ENCODE measurements at regions not wholly inside any gene's neighbourhood (a gene's known extent, or its start where the extent isn't known, plus 50 kb on each side); places are given as distances from the start of the nearest gene placed in this dataset.

DNA sequence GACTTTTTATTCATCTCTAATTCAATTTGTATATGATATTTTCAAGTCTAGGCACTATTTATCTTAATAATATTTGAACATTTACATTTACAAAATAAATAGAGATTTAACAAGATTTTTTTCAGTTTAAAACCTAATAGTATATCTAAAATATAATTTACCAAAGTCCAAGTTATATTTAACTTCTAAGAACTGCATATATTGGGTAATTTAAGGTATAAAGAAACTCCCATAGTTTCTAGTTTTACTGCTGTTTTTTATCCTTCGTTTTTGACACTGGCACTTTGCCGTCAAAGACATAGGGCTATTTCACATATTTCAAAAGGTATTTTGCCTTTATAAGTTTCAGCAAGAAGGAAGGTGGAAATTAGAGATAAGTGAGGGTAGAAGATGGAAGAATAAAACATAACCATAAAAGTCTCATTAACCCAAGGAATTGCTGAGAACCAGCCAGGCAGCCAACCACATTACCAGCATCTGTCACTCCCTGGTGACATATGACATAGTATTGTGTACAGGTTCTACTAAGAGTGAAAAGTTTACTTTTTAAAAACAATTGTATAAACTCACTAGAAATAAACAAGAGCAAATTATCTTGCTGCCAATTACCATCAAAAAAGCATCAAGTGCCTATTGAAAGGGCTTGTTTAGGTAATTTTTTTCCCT, 251.5 kb downstream of the NSUN3 start:
- no peaks in the 10 kb centered on the region for H3K9me3 ChIP-seq (ENCODE audit: low read length)

GRCh38 chr3:94317017-94317416, 254.2 kb downstream of the NSUN3 start:
- H4K20me1 ChIP-seq (ENCODE audit: insufficient read depth, low read depth, low read length) = no peaks in the 10 kb centered on the region
- no peak for DNase-seq
- H3K4me2 ChIP-seq (ENCODE audit: low read depth, low read length, poor library complexity, severe bottlenecking) = no peak overlapping the region
- H3K4me3 ChIP-seq (ENCODE audit: low read length) = no peak overlapping the region
- no peaks in the 10 kb centered on the region; the same call in 1 of the 2 replicates for H3K9me2 ChIP-seq (replicated peaks; ENCODE audit: insufficient read depth, low read length)
- no peaks in the 10 kb centered on the region for H3K27me3 ChIP-seq (ENCODE audit: low read length)
- no peaks in the 10 kb centered on the region for H3K4me1 ChIP-seq (ENCODE audit: low read length)
- no peak overlapping the region for H2AFZ ChIP-seq (ENCODE audit: low read length)
- H3K9ac ChIP-seq (ENCODE audit: low read length) = no peak overlapping the region
- H3K9me3 ChIP-seq (ENCODE audit: low read length) = no peaks in the 10 kb centered on the region
- no peaks in the 10 kb centered on the region for H3K79me2 ChIP-seq (ENCODE audit: low read length)
- no peak overlapping the region for H3K27ac ChIP-seq (ENCODE audit: low read length)
- no peaks in the 10 kb centered on the region for H3K36me3 ChIP-seq (ENCODE audit: insufficient read depth, low read length)

More for the DNA sequence above, 251.5 kb downstream of the NSUN3 start:
- H3K4me3 ChIP-seq (ENCODE audit: low read length) = no peak overlapping the region
- no peaks in the 10 kb centered on the region for H3K36me3 ChIP-seq (ENCODE audit: insufficient read depth, low read length)
- DNase-seq = no peak
- H2AFZ ChIP-seq (ENCODE audit: low read length) = no peak overlapping the region
- no peaks in the 10 kb centered on the region for H3K79me2 ChIP-seq (ENCODE audit: low read length)
- no peaks in the 10 kb centered on the region for H3K9me2 ChIP-seq (replicated peaks; ENCODE audit: insufficient read depth, low read length)
- no peaks in the 10 kb centered on the region for H4K20me1 ChIP-seq (ENCODE audit: insufficient read depth, low read depth, low read length)
- no peaks in the 10 kb centered on the region for H3K27me3 ChIP-seq (ENCODE audit: low read length)
- no peak overlapping the region for H3K4me2 ChIP-seq (ENCODE audit: low read depth, low read length, poor library complexity, severe bottlenecking)
- no peak overlapping the region for H3K9ac ChIP-seq (ENCODE audit: low read length)
- H3K27ac ChIP-seq (ENCODE audit: low read length) = no peak overlapping the region
- H3K4me1 ChIP-seq (ENCODE audit: low read length) = no peaks in the 10 kb centered on the region

DNA sequence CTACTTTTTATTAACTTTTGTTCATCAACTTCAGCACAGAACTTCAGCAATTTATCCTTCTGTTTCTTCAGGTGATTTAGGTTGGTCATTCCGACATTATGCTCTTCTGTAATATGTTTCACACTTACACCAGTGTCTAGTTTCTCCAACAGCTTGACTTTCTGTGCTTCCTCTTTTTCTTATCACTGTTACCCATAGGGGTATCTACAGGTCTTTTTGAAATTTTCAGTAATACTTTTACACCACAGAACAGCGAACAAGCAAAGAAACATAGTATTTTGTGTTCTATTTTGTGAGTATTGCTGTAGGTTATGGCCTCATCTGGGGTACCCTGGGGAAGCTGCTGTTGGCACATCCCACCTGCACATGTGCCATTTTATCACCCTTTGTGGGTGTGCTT, 260.7 kb downstream of the NSUN3 start:
- Histone ChIP-seq H3K9me3 (ENCODE audit: low read length) (no peaks in the 10 kb centered on the region), H3K4me1 (ENCODE audit: low read length) (no peaks in the 10 kb centered on the region)

GRCh38 chr3:94331831-94332230, 269.0 kb downstream of the NSUN3 start:
- Histone ChIP-seq H3K9me3 (ENCODE audit: low read length) (no peaks in the 10 kb centered on the region), H3K4me3 (ENCODE audit: low read length) (no peak overlapping the region), H4K20me1 (ENCODE audit: insufficient read depth, low read depth, low read length) (no peaks in the 10 kb centered on the region), H2AFZ (ENCODE audit: low read length) (no peak overlapping the region), H3K27ac (ENCODE audit: low read length) (no peak overlapping the region), H3K27me3 (ENCODE audit: low read length) (no peaks in the 10 kb centered on the region), H3K9me2 (replicated peaks; ENCODE audit: insufficient read depth, low read length) (no peaks in the 10 kb centered on the region), H3K9ac (ENCODE audit: low read length) (no peak overlapping the region), H3K4me2 (ENCODE audit: low read depth, low read length, poor library complexity, severe bottlenecking) (no peak overlapping the region), H3K36me3 (ENCODE audit: insufficient read depth, low read length) (no peaks in the 10 kb centered on the region), H3K4me1 (ENCODE audit: low read length) (no peaks in the 10 kb centered on the region), H3K79me2 (ENCODE audit: low read length) (no peaks in the 10 kb centered on the region)
- no peak for DNase-seq

More for the DNA sequence above, 260.7 kb downstream of the NSUN3 start:
- Histone ChIP-seq H2AFZ (ENCODE audit: low read length) (no peak overlapping the region), H3K4me2 (ENCODE audit: low read depth, low read length, poor library complexity, severe bottlenecking) (no peak overlapping the region), H3K27ac (ENCODE audit: low read length) (no peak overlapping the region), H3K79me2 (ENCODE audit: low read length) (no peaks in the 10 kb centered on the region), H4K20me1 (ENCODE audit: insufficient read depth, low read depth, low read length) (no peaks in the 10 kb centered on the region), H3K4me3 (ENCODE audit: low read length) (no peak overlapping the region), H3K36me3 (ENCODE audit: insufficient read depth, low read length) (no peaks in the 10 kb centered on the region), H3K9me2 (replicated peaks; ENCODE audit: insufficient read depth, low read length) (no peaks in the 10 kb centered on the region; the same call in 1 of the 2 replicates), H3K9ac (ENCODE audit: low read length) (no peak overlapping the region), H3K27me3 (ENCODE audit: low read length) (no peaks in the 10 kb centered on the region)
- DNase-seq = no peak

GRCh38 chr3:94336046-94336753, 273.3 kb downstream of the NSUN3 start:
- Histone ChIP-seq H3K79me2 (ENCODE audit: low read length) (no peaks in the 10 kb centered on the region), H4K20me1 (ENCODE audit: insufficient read depth, low read depth, low read length) (no peaks in the 10 kb centered on the region), H3K27me3 (ENCODE audit: low read length) (no peaks in the 10 kb centered on the region), H3K9me3 (ENCODE audit: low read length) (no peaks in the 10 kb centered on the region), H3K9me2 (replicated peaks; ENCODE audit: insufficient read depth, low read length) (no peaks in the 10 kb centered on the region), H3K27ac (ENCODE audit: low read length) (no peak overlapping the region), H3K36me3 (ENCODE audit: insufficient read depth, low read length) (no peaks in the 10 kb centered on the region), H2AFZ (ENCODE audit: low read length) (no peak overlapping the region), H3K4me1 (ENCODE audit: low read length) (no peaks in the 10 kb centered on the region), H3K4me2 (ENCODE audit: low read depth, low read length, poor library complexity, severe bottlenecking) (no peak overlapping the region), H3K4me3 (ENCODE audit: low read length) (no peak overlapping the region), H3K9ac (ENCODE audit: low read length) (no peak overlapping the region)
- peak; percentile 55 for DNase-seq

GRCh38 chr3:94345101-94345500, 282.2 kb downstream of the NSUN3 start:
- Histone ChIP-seq H3K9ac (ENCODE audit: low read length) (no peak overlapping the region), H3K27ac (ENCODE audit: low read length) (no peak overlapping the region), H3K4me3 (ENCODE audit: low read length) (no peak overlapping the region), H3K79me2 (ENCODE audit: low read length) (no peaks in the 10 kb centered on the region), H3K36me3 (ENCODE audit: insufficient read depth, low read length) (no peaks in the 10 kb centered on the region), H3K9me2 (replicated peaks; ENCODE audit: insufficient read depth, low read length) (no peaks in the 10 kb centered on the region), H3K27me3 (ENCODE audit: low read length) (no peaks in the 10 kb centered on the region), H2AFZ (ENCODE audit: low read length) (no peak overlapping the region), H3K9me3 (ENCODE audit: low read length) (no peaks in the 10 kb centered on the region), H3K4me2 (ENCODE audit: low read depth, low read length, poor library complexity, severe bottlenecking) (no peak overlapping the region), H3K4me1 (ENCODE audit: low read length) (no peaks in the 10 kb centered on the region), H4K20me1 (ENCODE audit: insufficient read depth, low read depth, low read length) (no peaks in the 10 kb centered on the region)
- DNase-seq = no peak

DNA sequence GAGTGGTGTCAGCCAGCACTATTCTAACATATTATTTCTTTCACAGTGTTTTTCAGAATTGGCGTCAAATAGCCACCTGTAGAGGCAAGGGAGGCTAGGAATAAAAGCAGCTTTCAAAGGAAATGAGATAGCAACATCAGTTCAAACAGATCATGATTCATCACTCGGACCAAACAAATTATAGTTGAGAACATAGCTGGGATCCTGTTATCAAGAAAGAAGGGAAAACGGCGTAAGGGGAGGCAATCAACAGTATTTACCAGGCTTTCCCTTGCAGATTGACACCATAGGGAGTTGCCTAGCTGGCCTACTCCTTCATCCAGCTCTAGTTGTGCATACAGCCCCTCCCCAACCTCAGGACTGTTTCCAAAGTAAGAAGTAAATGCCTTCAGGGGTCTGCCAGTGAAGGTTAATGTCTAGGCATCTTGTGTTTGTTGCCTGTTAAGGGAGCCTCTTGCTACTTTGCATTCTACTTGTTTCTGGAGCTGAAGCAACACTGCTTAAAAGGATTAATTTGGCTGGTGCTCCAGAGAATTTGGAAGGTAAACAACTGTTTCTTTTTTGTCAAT, 286.5 kb downstream of the NSUN3 start:
- no peaks in the 10 kb centered on the region for H3K36me3 ChIP-seq (ENCODE audit: insufficient read depth, low read length)
- H3K79me2 ChIP-seq (ENCODE audit: low read length) = no peaks in the 10 kb centered on the region
- H3K4me1 ChIP-seq (ENCODE audit: low read length) = no peaks in the 10 kb centered on the region
- no peak overlapping the region for H3K27ac ChIP-seq (ENCODE audit: low read length)
- no peak overlapping the region for H2AFZ ChIP-seq (ENCODE audit: low read length)
- H4K20me1 ChIP-seq (ENCODE audit: insufficient read depth, low read depth, low read length) = no peaks in the 10 kb centered on the region
- DNase-seq = no peak
- H3K27me3 ChIP-seq (ENCODE audit: low read length) = no peaks in the 10 kb centered on the region
- no peaks in the 10 kb centered on the region for H3K9me2 ChIP-seq (replicated peaks; ENCODE audit: insufficient read depth, low read length)
- H3K9me3 ChIP-seq (ENCODE audit: low read length) = no peaks in the 10 kb centered on the region
- no peak overlapping the region for H3K4me2 ChIP-seq (ENCODE audit: low read depth, low read length, poor library complexity, severe bottlenecking)
- H3K9ac ChIP-seq (ENCODE audit: low read length) = no peak overlapping the region
- no peak overlapping the region for H3K4me3 ChIP-seq (ENCODE audit: low read length)

GRCh38 chr3:94356581-94356980, 293.7 kb downstream of the NSUN3 start:
- no peaks in the 10 kb centered on the region for H3K27me3 ChIP-seq (ENCODE audit: low read length)
- no peaks in the 10 kb centered on the region for H3K79me2 ChIP-seq (ENCODE audit: low read length)
- no peak overlapping the region for H3K4me3 ChIP-seq (ENCODE audit: low read length)
- H2AFZ ChIP-seq (ENCODE audit: low read length) = no peak overlapping the region
- no peaks in the 10 kb centered on the region for H3K36me3 ChIP-seq (ENCODE audit: insufficient read depth, low read length)
- H3K4me2 ChIP-seq (ENCODE audit: low read depth, low read length, poor library complexity, severe bottlenecking) = no peak overlapping the region
- no peak for DNase-seq
- H4K20me1 ChIP-seq (ENCODE audit: insufficient read depth, low read depth, low read length) = no peaks in the 10 kb centered on the region
- no peaks in the 10 kb centered on the region for H3K9me2 ChIP-seq (replicated peaks; ENCODE audit: insufficient read depth, low read length)
- H3K9ac ChIP-seq (ENCODE audit: low read length) = no peak overlapping the region
- H3K9me3 ChIP-seq (ENCODE audit: low read length) = no peaks in the 10 kb centered on the region
- no peaks in the 10 kb centered on the region for H3K4me1 ChIP-seq (ENCODE audit: low read length)
- no peak overlapping the region for H3K27ac ChIP-seq (ENCODE audit: low read length)

All from Karpas-422 (cell line).